SK-N-SH treated with all-trans-retinoic acid at 6 μM for 48 hours (cell line): ENCODE measurements at regions not wholly inside any gene's neighbourhood (a gene's known extent, or its start where the extent isn't known, plus 50 kb on each side); places are given as distances from the start of the nearest gene placed in this dataset.

Experiments used
- OSR1 ChIP-seq: fragments of 250-450 bp; sonication (Bioruptor Pico); IDR thresholded peaks from 2 replicates; pipeline ENCODE4 v1.8.0; 2022; ENCODE audit warnings: moderate library complexity, mild to moderate bottlenecking, inconsistent platforms
- PATZ1 ChIP-seq: fragments of 250-450 bp; sonication (Bioruptor Pico); IDR thresholded peaks from 2 replicates; pipeline ENCODE4 v1.8.0; 2020; ENCODE audit warnings: mild to moderate bottlenecking, moderate library complexity, borderline replicate concordance
- POU6F1 ChIP-seq: fragments of 250-450 bp; sonication (Bioruptor Pico); IDR thresholded peaks from 2 replicates; pipeline ENCODE4 v1.8.0; 2021; ENCODE audit warnings: low read depth, mild to moderate bottlenecking, moderate library complexity, borderline replicate concordance
- PPARA ChIP-seq: fragments of 250-450 bp; sonication (Bioruptor Pico); IDR thresholded peaks from 2 replicates; pipeline ENCODE4 v1.5.0; 2020; ENCODE audit warnings: mild to moderate bottlenecking, borderline replicate concordance
- RARB ChIP-seq: fragments of 250-450 bp; sonication (Bioruptor Pico); IDR thresholded peaks from 2 replicates; pipeline ENCODE4 v1.8.0; 2021; ENCODE audit warnings: mild to moderate bottlenecking, moderate library complexity
- SNAI2 ChIP-seq: fragments of 250-450 bp; sonication (Bioruptor Pico); IDR thresholded peaks from 2 replicates; pipeline ENCODE4 v1.5.0; 2020; ENCODE audit warnings: mild to moderate bottlenecking, moderate library complexity
- TOX ChIP-seq: fragments of 250-450 bp; sonication (Bioruptor Pico); IDR thresholded peaks from 2 replicates; pipeline ENCODE4 v1.8.0; 2021; ENCODE audit warnings: mild to moderate bottlenecking, moderate library complexity, borderline replicate concordance
- ZNF8 ChIP-seq: fragments of 450-650 bp; formaldehyde crosslinking; IDR thresholded peaks from 2 replicates; pipeline ENCODE4 v1.5.0; 2020; ENCODE audit warnings: mild to moderate bottlenecking, moderate library complexity

- TF ChIP-seq PPARA (CRISPR knock-in tag) (no peak), OSR1 (no peak), TOX (CRISPR knock-in tag) (no peak), PATZ1 (CRISPR knock-in tag) (no peak), RARB (CRISPR knock-in tag) (no peak), ZNF8 (CRISPR knock-in tag) (no peak), SNAI2 (CRISPR knock-in tag) (no peak), POU6F1 (CRISPR knock-in tag) (no peak)
These were observed 158.6 kb upstream of the HS6ST1 start for GRCh38 chr2:128477026-128477820.
